ELR (cell line): ENCODE measurements at regions not wholly inside any gene's neighbourhood (a gene's known extent, or its start where the extent isn't known, plus 50 kb on each side); places are given as distances from the start of the nearest gene placed in this dataset.
A peak's percentile ranks its signal among the peaks of the same experiment; 100 is the strongest.
"Not testable (repeated sequence)": the region's sequence is repeated elsewhere in the genome, so short reads cannot be mapped to it uniquely, and the experiment has no call there.

Experiments used
- DNase-seq: peaks from one replicate; pipeline ENCODE4 v3.0.0-alpha.2; 2015; ENCODE audit warnings: low read depth

DNA sequence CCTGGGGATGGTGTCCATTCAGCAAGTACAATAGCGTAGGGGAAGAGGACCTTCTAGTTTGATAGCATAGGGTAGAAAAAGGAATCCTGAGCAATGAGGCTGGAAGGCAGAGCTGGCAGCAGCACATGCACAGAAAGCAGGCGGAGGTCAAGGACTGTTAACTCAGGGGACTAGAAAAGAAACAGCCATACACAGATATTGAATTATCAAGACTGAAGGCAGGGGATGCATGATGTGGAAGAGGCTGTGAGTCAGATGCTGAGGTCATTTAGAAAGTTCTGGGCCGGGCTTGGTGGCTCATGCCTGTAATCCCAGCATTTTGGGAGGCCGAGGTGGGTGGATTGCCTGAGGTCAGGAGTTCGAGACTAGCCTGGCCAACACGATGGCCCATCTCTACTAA, 65.6 kb downstream of the OPTC start:
- DNase-seq, result peak; percentile 84

DNA sequence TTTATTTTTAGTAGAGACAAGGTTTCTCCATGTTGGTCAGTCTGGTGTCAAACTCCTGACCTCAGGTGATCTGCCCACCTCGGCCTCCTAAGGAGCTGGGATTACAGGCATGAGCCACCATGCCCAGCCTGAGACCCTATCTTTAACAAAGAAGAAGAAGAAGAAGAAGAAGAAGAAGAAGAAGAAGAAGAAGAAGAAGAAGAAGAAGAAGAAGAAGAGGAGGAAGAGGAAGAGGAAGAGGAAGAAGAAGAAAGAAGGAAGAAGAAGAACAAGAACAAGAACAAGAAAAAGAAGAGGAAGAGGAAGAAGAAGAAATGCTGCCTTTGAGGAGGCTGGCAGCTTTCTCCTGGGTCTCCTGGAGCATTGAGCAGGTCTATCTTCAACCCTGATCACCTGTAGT, 64.9 kb upstream of the ATP2B4 start:
- not testable (repeated sequence) for DNase-seq

GRCh38 chr1:203563291-203563690, 63.3 kb upstream of the ATP2B4 start:
- DNase-seq, result no peak

GRCh38 chr1:203564024-203564423, 62.6 kb upstream of the ATP2B4 start:
- DNase-seq, result no peak

DNA sequence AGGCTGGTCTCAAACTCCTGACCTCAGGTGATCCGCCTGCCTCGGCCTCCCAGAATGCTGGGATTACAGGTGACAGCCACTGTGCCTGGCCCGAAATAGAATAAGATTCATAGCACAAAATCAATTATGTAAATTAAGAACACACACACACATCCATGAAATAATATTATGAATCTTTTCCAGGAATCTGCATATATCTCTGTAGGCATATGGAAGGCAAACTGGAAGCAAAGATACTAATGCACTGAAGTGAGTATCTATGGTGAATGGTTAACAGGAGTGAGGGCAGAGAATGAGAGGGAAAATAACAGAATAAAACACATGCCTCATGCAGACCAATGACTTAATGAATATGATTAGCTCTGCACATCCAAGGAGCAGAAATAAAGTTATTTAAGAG, 61.6 kb upstream of the ATP2B4 start:
- DNase-seq, result no peak

GRCh38 chr1:203565981-203566380, 60.7 kb upstream of the ATP2B4 start:
- no peak for DNase-seq

GRCh38 chr1:203566966-203567365, 59.7 kb upstream of the ATP2B4 start:
- DNase-seq, result not testable (repeated sequence)

GRCh38 chr1:203567596-203567995, 59.0 kb upstream of the ATP2B4 start:
- DNase-seq, result no peak

DNA sequence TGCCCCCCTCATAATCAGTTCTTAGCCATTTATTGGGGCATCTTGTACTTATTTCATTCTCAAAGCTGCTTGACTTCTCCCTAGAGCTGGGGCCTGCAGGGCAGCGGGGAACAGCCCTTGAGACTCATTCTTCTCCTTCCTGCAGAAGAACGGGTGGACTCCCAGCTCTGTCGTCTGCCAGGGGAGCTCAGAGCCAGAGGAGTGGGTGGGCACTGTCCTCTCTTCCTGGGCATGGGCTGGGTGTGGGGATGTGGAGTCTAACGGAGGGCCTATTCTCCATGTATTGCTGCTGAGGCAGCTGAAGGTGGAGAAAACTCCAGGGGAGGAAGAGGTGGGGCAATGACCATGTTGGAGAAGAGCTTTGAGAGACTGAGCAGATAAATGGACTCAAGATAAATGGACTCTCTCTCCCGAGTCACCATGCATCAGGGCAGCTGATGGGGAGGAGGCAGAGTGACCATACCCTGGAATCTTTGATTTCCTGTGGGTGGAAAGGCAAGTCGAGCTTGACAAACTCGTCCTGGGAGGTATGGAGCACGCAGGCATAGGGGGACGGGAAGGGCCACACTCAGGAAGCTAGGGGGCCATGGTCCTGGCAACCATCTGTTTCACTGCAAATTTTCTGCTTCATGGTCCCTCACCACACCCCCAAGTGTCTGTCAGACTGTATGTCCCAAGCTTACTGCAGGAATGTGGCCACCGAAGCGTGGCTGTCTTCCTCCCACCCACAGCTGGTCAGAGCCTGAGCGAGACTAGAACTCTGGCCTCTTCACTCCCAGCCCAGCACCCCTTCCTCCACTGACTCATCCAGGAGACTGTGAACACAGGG, 56.9 kb upstream of the ATP2B4 start:
- DNase-seq, result peak; percentile 77

- no peak for DNase-seq
Observed at GRCh38 chr1:203570805-203571204, 55.8 kb upstream of the ATP2B4 start.

- no peak for DNase-seq
Observed at GRCh38 chr1:203571661-203572060, 55.0 kb upstream of the ATP2B4 start.

GRCh38 chr1:203572134-203572625, 54.5 kb upstream of the ATP2B4 start:
- no peak for DNase-seq

DNA sequence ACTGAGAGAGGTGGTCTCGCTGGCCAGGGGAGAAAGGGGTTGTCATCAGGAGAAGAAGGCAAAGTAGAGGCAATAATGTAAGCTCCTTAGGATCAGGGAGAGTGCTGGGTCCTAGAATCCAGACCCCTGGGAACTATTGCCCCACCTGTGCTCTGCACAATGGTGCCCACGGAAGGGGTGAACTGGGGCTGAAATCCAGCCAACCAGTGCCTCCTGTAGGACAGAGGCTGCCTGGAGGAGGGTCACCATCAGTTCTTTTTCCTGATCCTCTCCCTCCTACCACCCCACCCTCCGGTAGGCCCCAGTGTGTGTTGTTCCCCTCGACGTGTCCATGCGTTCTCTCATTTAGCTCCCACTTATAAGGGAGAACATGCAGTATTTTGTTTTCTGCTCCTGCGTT, 52.9 kb upstream of the ATP2B4 start:
- DNase-seq, result no peak
